HCT116 (cell line): ENCODE measurements at regions not wholly inside any gene's neighbourhood (a gene's known extent, or its start where the extent isn't known, plus 50 kb on each side); places are given as distances from the start of the nearest gene placed in this dataset.

Source experiments
- EZH2 ChIP-seq: fragments of 200-600 bp; sonication (generic); IDR thresholded peaks from 2 replicates; pipeline ENCODE4 v1.6.1; 2017; ENCODE audit warnings: antibody characterized with exemption, mixed run types
- JUND ChIP-seq: IDR thresholded peaks from 2 replicates; pipeline ENCODE4 v1.6.1; 2012
- TF ChIP-seq, protein P1 (sequence below): IDR thresholded peaks from 2 replicates; pipeline ENCODE4 v1.6.1; 2012; ENCODE audit warnings: low read depth
- TF ChIP-seq, protein P2 (sequence below), 3 experiments: fragments of 200-600 bp in 1 of 3; sonication (generic) in 1 of 3; IDR thresholded peaks in 2 of 3; conservative IDR thresholded peaks in 1 of 3; 2 replicates each; pipeline ENCODE4 v1.5.1; 2012 to 2017; ENCODE audit warnings: low read depth in 2 of 3, low read length in 2 of 3, antibody characterized with exemption in 1 of 3, borderline replicate concordance in 1 of 3, control low read depth in 1 of 3, mild to moderate bottlenecking in 1 of 3, mixed read lengths in 1 of 3, mixed run types in 1 of 3, moderate library complexity in 1 of 3; ENCODE audit not compliant: insufficient read depth in 1 of 3

DNA sequence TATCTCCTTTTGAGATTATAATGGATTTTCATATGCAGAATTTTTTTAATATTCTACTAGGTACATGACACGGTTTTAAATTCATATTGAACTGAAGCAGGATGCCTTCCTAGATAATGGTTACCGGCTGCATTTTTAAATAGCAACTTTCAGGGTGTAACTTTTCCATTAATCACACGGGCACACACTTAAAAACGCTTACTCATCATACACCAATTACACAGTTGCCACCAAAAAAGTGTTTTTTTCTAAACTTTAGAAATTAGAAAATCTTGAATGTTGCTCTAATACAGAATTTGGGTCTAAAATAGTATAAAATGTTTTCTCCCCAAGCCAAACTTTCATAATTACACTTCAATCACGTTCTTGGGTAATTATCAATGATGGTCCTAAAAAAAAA is 149.1 kb upstream of the RNF32 start:
- TF ChIP-seq, protein P1, sequence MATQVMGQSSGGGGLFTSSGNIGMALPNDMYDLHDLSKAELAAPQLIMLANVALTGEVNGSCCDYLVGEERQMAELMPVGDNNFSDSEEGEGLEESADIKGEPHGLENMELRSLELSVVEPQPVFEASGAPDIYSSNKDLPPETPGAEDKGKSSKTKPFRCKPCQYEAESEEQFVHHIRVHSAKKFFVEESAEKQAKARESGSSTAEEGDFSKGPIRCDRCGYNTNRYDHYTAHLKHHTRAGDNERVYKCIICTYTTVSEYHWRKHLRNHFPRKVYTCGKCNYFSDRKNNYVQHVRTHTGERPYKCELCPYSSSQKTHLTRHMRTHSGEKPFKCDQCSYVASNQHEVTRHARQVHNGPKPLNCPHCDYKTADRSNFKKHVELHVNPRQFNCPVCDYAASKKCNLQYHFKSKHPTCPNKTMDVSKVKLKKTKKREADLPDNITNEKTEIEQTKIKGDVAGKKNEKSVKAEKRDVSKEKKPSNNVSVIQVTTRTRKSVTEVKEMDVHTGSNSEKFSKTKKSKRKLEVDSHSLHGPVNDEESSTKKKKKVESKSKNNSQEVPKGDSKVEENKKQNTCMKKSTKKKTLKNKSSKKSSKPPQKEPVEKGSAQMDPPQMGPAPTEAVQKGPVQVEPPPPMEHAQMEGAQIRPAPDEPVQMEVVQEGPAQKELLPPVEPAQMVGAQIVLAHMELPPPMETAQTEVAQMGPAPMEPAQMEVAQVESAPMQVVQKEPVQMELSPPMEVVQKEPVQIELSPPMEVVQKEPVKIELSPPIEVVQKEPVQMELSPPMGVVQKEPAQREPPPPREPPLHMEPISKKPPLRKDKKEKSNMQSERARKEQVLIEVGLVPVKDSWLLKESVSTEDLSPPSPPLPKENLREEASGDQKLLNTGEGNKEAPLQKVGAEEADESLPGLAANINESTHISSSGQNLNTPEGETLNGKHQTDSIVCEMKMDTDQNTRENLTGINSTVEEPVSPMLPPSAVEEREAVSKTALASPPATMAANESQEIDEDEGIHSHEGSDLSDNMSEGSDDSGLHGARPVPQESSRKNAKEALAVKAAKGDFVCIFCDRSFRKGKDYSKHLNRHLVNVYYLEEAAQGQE: no peak
- TF ChIP-seq, protein P2, sequence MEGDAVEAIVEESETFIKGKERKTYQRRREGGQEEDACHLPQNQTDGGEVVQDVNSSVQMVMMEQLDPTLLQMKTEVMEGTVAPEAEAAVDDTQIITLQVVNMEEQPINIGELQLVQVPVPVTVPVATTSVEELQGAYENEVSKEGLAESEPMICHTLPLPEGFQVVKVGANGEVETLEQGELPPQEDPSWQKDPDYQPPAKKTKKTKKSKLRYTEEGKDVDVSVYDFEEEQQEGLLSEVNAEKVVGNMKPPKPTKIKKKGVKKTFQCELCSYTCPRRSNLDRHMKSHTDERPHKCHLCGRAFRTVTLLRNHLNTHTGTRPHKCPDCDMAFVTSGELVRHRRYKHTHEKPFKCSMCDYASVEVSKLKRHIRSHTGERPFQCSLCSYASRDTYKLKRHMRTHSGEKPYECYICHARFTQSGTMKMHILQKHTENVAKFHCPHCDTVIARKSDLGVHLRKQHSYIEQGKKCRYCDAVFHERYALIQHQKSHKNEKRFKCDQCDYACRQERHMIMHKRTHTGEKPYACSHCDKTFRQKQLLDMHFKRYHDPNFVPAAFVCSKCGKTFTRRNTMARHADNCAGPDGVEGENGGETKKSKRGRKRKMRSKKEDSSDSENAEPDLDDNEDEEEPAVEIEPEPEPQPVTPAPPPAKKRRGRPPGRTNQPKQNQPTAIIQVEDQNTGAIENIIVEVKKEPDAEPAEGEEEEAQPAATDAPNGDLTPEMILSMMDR (IDR thresholded peaks at IDR 0.05 in 2 of 3, conservative IDR thresholded peaks at IDR 0.05 in 1 of 3; ENCODE audit: borderline replicate concordance in 1 of 3, insufficient read depth in 1 of 3, low read depth in 2 of 3, low read length in 2 of 3): no peak
- TF ChIP-seq EZH2 (no peak), JUND (no peak)
